Astrocyte (in vitro differentiated cells and primary cell): ENCODE measurements at regions not wholly inside any gene's neighbourhood (a gene's known extent, or its start where the extent isn't known, plus 50 kb on each side); places are given as distances from the start of the nearest gene placed in this dataset.

Experiments used
- DNase-seq: peaks from one replicate; pipeline ENCODE4 v3.0.0-alpha.2; 2010; ENCODE audit warnings: low read depth
- FAIRE-seq: peaks from 2 replicates; lab custom pipeline; 2011; peaks lifted over from hg19 to GRCh38; lab: Jason Lieb, UNC
- H2AFZ ChIP-seq: 2 replicates; pipeline ENCODE4 v1.6.0; 2012; ENCODE audit warnings: low read depth, low read length, inconsistent platforms
- H3K27ac ChIP-seq: 2 replicates; pipeline ENCODE4 v1.5.1; 2011; ENCODE audit warnings: low read depth, low read length, inconsistent platforms
- H3K27me3 ChIP-seq: 2 replicates; pipeline ENCODE4 v1.6.0; 2011; ENCODE audit warnings: low read length, inconsistent platforms; ENCODE audit not compliant: insufficient read depth
- H3K36me3 ChIP-seq: 2 replicates; pipeline ENCODE4 v1.5.1; 2011; ENCODE audit warnings: low read length, inconsistent platforms; ENCODE audit not compliant: insufficient read depth
- H3K4me1 ChIP-seq: 2 replicates; pipeline ENCODE4 v1.5.1; 2011; ENCODE audit warnings: low read length, inconsistent platforms; ENCODE audit not compliant: insufficient read depth
- H3K4me2 ChIP-seq: 2 replicates; pipeline ENCODE4 v1.6.0; 2012; ENCODE audit warnings: low read length, inconsistent platforms
- H3K4me3 ChIP-seq: 2 replicates; pipeline ENCODE4 v1.5.1; 2011; ENCODE audit warnings: low read depth, mild to moderate bottlenecking, low read length, inconsistent platforms; ENCODE audit not compliant: insufficient read depth
- H3K79me2 ChIP-seq: 2 replicates; pipeline ENCODE4 v1.6.0; 2012; ENCODE audit warnings: mild to moderate bottlenecking, low read length, inconsistent platforms; ENCODE audit not compliant: insufficient read depth
- H3K9ac ChIP-seq: 2 replicates; pipeline ENCODE4 v1.6.0; 2012; ENCODE audit warnings: mild to moderate bottlenecking, low read length, inconsistent platforms
- H3K9me3 ChIP-seq: 2 replicates; pipeline ENCODE4 v1.5.1; 2012; ENCODE audit warnings: low read depth, mild to moderate bottlenecking, low read length, inconsistent platforms; ENCODE audit not compliant: insufficient read depth
- H4K20me1 ChIP-seq: 2 replicates; pipeline ENCODE4 v1.6.0; 2012; ENCODE audit warnings: low read length, inconsistent platforms; ENCODE audit not compliant: insufficient read depth
- H3K27ac Mint-ChIP-seq: one replicate; pipeline ENCODE4 v1.8.0; 2021; ENCODE audit warnings: mild to moderate bottlenecking, mixed read lengths; ENCODE audit not compliant: unreplicated experiment
- H3K27me3 Mint-ChIP-seq: one replicate; pipeline ENCODE4 v1.8.0; 2021; ENCODE audit warnings: low read depth, mixed read lengths; ENCODE audit not compliant: unreplicated experiment
- H3K36me3 Mint-ChIP-seq: one replicate; pipeline ENCODE4 v1.8.0; 2021; ENCODE audit warnings: low read depth, mixed read lengths; ENCODE audit not compliant: unreplicated experiment
- H3K4me1 Mint-ChIP-seq: one replicate; pipeline ENCODE4 v1.8.0; 2021; ENCODE audit warnings: low read depth, mixed read lengths; ENCODE audit not compliant: unreplicated experiment
- H3K4me3 Mint-ChIP-seq: one replicate; pipeline ENCODE4 v1.8.0; 2021; ENCODE audit warnings: mild to moderate bottlenecking, moderate library complexity, mixed read lengths; ENCODE audit not compliant: unreplicated experiment
- H3K9me3 Mint-ChIP-seq: one replicate; pipeline ENCODE4 v1.8.0; 2021; ENCODE audit warnings: mild to moderate bottlenecking, mixed read lengths; ENCODE audit not compliant: unreplicated experiment
- CTCF ChIP-seq: IDR thresholded peaks from 2 replicates; pipeline ENCODE4 v1.5.1; 2011; ENCODE audit warnings: low read depth, mild to moderate bottlenecking, inconsistent platforms, low read length, moderate library complexity; ENCODE audit not compliant: insufficient read depth
- EZH2 ChIP-seq: IDR thresholded peaks from 2 replicates; pipeline ENCODE4 v1.6.1; 2012; ENCODE audit warnings: mild to moderate bottlenecking, low read length, inconsistent platforms; ENCODE audit not compliant: insufficient read depth

GRCh38 chr6:2581611-2582010 is 169.1 kb downstream of the MYLK4 start:
- Histone ChIP-seq H2AFZ (no peak overlapping the region), H3K27ac (no peak overlapping the region), H3K9me3 (no peaks in the 10 kb centered on the region), H3K36me3 (no peaks in the 10 kb centered on the region), H3K9ac (no peak overlapping the region), H3K79me2 (no peaks in the 10 kb centered on the region), H3K4me2 (no peak overlapping the region), H3K27me3 (no peaks in the 10 kb centered on the region), H3K4me1 (peaks cover 8% of the 10 kb centered on the region), H3K4me3 (no peak overlapping the region), H4K20me1 (no peaks in the 10 kb centered on the region)
- no peak overlapping the region for H3K27ac Mint-ChIP-seq
- H3K9me3 Mint-ChIP-seq: peaks cover 1% of the 10 kb centered on the region
- no peak for FAIRE-seq
- H3K4me3 Mint-ChIP-seq: no peak overlapping the region
- no peak for TF ChIP-seq EZH2
- TF ChIP-seq CTCF: no peak
- H3K36me3 Mint-ChIP-seq: no peaks in the 10 kb centered on the region
- DNase-seq: no peak
- H3K4me1 Mint-ChIP-seq: peaks cover 17% of the 10 kb centered on the region
- H3K27me3 Mint-ChIP-seq: no peaks in the 10 kb centered on the region

- H2AFZ ChIP-seq: no peak overlapping the region
- no peak for DNase-seq
These were observed 169.7 kb downstream of the MYLK4 start for GRCh38 chr6:2581011-2581410.

More at GRCh38 chr6:2581011-2581410, 169.7 kb downstream of the MYLK4 start:
- no peak overlapping the region for H3K27ac ChIP-seq
- no peaks in the 10 kb centered on the region for H3K36me3 ChIP-seq
- no peak for TF ChIP-seq EZH2
- no peak for TF ChIP-seq CTCF
- H3K27me3 ChIP-seq: no peaks in the 10 kb centered on the region
- no peak overlapping the region for H3K4me3 ChIP-seq
- no peaks in the 10 kb centered on the region for H3K9me3 Mint-ChIP-seq
- H3K4me3 Mint-ChIP-seq: no peak overlapping the region
- no peak overlapping the region for H3K4me2 ChIP-seq
- no peaks in the 10 kb centered on the region for H3K36me3 Mint-ChIP-seq
- no peaks in the 10 kb centered on the region for H4K20me1 ChIP-seq
- no peak overlapping the region for H3K9ac ChIP-seq
- H3K27ac Mint-ChIP-seq: no peak overlapping the region
- H3K27me3 Mint-ChIP-seq: no peaks in the 10 kb centered on the region
- peaks cover 17% of the 10 kb centered on the region for H3K4me1 Mint-ChIP-seq
- H3K4me1 ChIP-seq: peaks cover 8% of the 10 kb centered on the region
- H3K79me2 ChIP-seq: no peaks in the 10 kb centered on the region
- no peaks in the 10 kb centered on the region for H3K9me3 ChIP-seq
- no peak for FAIRE-seq
